GM12891 (cell line): ENCODE measurements at regions not wholly inside any gene's neighbourhood (a gene's known extent, or its start where the extent isn't known, plus 50 kb on each side); places are given as distances from the start of the nearest gene placed in this dataset.

Experiments
- PAX5 ChIP-seq: IDR thresholded peaks from 2 replicates; pipeline ENCODE4 v1.6.1; 2011; ENCODE audit warnings: low read length, moderate library complexity, mild to moderate bottlenecking; ENCODE audit not compliant: insufficient read depth, severe bottlenecking
- POLR2A ChIP-seq: IDR thresholded peaks from 2 replicates; pipeline ENCODE4 v1.6.1; 2011; ENCODE audit warnings: low read depth, low read length, control low read depth
- POLR2AphosphoS5 ChIP-seq: IDR thresholded peaks from 2 replicates; pipeline ENCODE4 v1.6.1; 2011; ENCODE audit warnings: low read depth, low read length, control low read depth
- POU2F2 ChIP-seq: IDR thresholded peaks from 2 replicates; pipeline ENCODE4 v1.6.1; 2011; ENCODE audit warnings: low read depth, mild to moderate bottlenecking, control low read depth, low read length, moderate library complexity
- SPI1 ChIP-seq: IDR thresholded peaks from 2 replicates; pipeline ENCODE4 v1.6.1; 2011; ENCODE audit warnings: low read depth, low read length, control low read depth
- TAF1 ChIP-seq: IDR thresholded peaks from 2 replicates; pipeline ENCODE4 v1.6.1; 2011; ENCODE audit warnings: low read depth, low read length, control low read depth

- no peak for TF ChIP-seq POLR2AphosphoS5
- TF ChIP-seq TAF1 = no peak
- TF ChIP-seq POLR2A = no peak
- no peak for TF ChIP-seq SPI1
- TF ChIP-seq POU2F2 = no peak
- no peak for TF ChIP-seq PAX5
These were observed 421.4 kb upstream of the AUTS2 start for GRCh38 chr7:69176841-69177240.
